NCI-H146 (cell line): ENCODE measurements at regions not wholly inside any gene's neighbourhood (a gene's known extent, or its start where the extent isn't known, plus 50 kb on each side); places are given as distances from the start of the nearest gene placed in this dataset.

Experiments
- DNase-seq: peaks from one replicate; lab custom pipeline; 2025; lab: John Stamatoyannopoulos, UW

- no peak for DNase-seq
These were observed 64.7 kb upstream of the EXOC1L start for GRCh38 chr4:55754754-55755350.

GRCh38 chr4:55756208-55756607, 63.4 kb upstream of the EXOC1L start:
- no peak for DNase-seq

DNA sequence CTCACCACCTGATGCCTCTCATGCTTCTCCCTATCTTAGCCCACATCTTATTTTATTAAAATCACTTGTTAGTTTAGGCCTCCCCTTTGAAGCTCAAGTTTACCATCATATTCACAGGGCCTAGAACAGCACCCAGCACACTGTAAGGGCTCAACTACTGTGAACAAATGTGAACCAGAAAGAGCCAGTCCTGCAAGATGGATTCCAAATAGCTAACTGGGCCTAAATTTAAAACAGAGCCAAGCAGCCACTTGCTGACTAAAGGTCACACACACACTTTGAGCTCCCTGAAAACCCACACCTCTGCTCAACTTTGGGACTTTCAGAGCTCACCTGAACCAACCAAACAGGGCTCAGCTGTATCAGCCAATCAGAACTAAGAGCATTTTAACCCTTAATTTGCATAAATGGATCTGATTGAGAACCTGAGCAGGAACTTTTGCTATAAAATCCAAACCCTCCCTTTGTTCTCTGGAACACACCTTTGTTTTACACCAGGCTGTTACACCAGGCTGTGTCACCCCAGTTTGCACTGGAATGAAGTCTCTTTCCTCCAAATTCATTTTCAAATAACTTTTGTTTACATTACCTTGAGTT, 62.1 kb upstream of the EXOC1L start:
- DNase-seq, result no peak

GRCh38 chr4:55758066-55758465, 61.5 kb upstream of the EXOC1L start:
- DNase-seq, result no peak

GRCh38 chr4:55758570-55758969, 61.0 kb upstream of the EXOC1L start:
- no peak for DNase-seq

DNA sequence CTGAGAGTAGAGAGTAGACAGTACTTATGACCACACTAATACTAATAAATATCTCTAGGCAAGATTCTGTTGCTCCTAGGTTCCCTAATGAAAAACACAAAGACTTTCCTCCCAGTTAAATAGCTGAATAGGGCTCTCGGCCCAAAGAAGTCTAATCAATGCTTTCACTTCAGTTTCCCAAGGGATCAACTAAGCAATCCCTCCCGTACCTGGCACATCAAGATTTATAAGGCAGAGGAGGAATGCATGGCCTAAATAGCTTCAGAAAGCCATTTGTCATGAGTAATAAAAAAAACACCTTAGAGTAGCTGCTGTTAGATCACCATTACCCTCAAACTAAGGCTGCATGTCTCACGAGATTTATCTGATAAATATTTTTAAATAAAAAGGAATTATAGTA, 56.8 kb upstream of the EXOC1L start:
- DNase-seq, result no peak

GRCh38 chr4:55763996-55764395, 55.6 kb upstream of the EXOC1L start:
- DNase-seq, result no peak

GRCh38 chr4:55765070-55765469, 54.5 kb upstream of the EXOC1L start:
- peak; percentile 33 for DNase-seq

- DNase-seq, result no peak
These were observed 51.3 kb upstream of the EXOC1L start for GRCh38 chr4:55768291-55768690.
